ENCODE measurements at regions not wholly inside any gene's neighbourhood (a gene's known extent, or its start where the extent isn't known, plus 50 kb on each side); places are given as distances from the start of the nearest gene placed in this dataset.

- no peak for TF ChIP-seq PBX3 (CRISPR knock-in tag; IDR thresholded peaks at IDR 0.05)
Measured at GRCh38 chr11:104618954-104619353, 279.3 kb downstream of the CASP12 start (continued).

- Histone ChIP-seq H3K27ac (ENCODE audit: extremely low read depth, low read depth, low read length) (no peak overlapping the region), H3K36me3 (ENCODE audit: control insufficient read depth in 2 of 2, insufficient read depth in 1 of 2, low read length in 2 of 2) (no peaks in the 10 kb centered on the region), H3K4me1 (ENCODE audit: control insufficient read depth, insufficient read depth, low read length) (no peaks in the 10 kb centered on the region), H3K4me3 (ENCODE audit: low read depth, low read length) (no peak overlapping the region), H3K9me3 (ENCODE audit: control insufficient read depth, insufficient read depth, low read depth, low read length) (no peaks in the 10 kb centered on the region)
- no peak for TF ChIP-seq ZNF571 (tag by site-specific recombination; IDR thresholded peaks at IDR 0.05)
- TF ChIP-seq, protein P1, sequence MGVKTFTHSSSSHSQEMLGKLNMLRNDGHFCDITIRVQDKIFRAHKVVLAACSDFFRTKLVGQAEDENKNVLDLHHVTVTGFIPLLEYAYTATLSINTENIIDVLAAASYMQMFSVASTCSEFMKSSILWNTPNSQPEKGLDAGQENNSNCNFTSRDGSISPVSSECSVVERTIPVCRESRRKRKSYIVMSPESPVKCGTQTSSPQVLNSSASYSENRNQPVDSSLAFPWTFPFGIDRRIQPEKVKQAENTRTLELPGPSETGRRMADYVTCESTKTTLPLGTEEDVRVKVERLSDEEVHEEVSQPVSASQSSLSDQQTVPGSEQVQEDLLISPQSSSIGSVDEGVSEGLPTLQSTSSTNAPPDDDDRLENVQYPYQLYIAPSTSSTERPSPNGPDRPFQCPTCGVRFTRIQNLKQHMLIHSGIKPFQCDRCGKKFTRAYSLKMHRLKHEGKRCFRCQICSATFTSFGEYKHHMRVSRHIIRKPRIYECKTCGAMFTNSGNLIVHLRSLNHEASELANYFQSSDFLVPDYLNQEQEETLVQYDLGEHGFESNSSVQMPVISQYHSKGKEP (tag by site-specific recombination; IDR thresholded peaks at IDR 0.05) = no peak
- TF ChIP-seq ZNF48 (tag by site-specific recombination; IDR thresholded peaks at IDR 0.05) = no peak
- TF ChIP-seq ZNF580 (tag by site-specific recombination; IDR thresholded peaks at IDR 0.05) = no peak
- TF ChIP-seq ZBTB1 (tag by site-specific recombination; IDR thresholded peaks at IDR 0.05) = no peak
- no peak for TF ChIP-seq ZNF341 (tag by site-specific recombination; IDR thresholded peaks at IDR 0.05; ENCODE audit: low read depth)
- no peak for TF ChIP-seq ZNF354C (tag by site-specific recombination; IDR thresholded peaks at IDR 0.05; ENCODE audit: borderline replicate concordance, low read depth)
- TF ChIP-seq ZNF404 (tag by site-specific recombination; IDR thresholded peaks at IDR 0.05) = no peak
- TF ChIP-seq ZBTB26 (tag by site-specific recombination; optimal IDR thresholded peaks at IDR 0.05) = no peak
- TF ChIP-seq ZNF169 (tag by site-specific recombination; IDR thresholded peaks at IDR 0.05) = no peak
- TF ChIP-seq ZNF513 (tag by site-specific recombination; IDR thresholded peaks at IDR 0.05) = no peak
- TF ChIP-seq KLF9 (tag by site-specific recombination; IDR thresholded peaks at IDR 0.05; ENCODE audit: low read depth) = no peak
- TF ChIP-seq MEIS1 (CRISPR knock-in tag; IDR thresholded peaks at IDR 0.05; ENCODE audit: borderline replicate concordance) = no peak
- no peak for TF ChIP-seq ZNF155 (tag by site-specific recombination; IDR thresholded peaks at IDR 0.05)
- no peak for TF ChIP-seq ZNF292 (tag by site-specific recombination; IDR thresholded peaks at IDR 0.05; ENCODE audit: borderline replicate concordance, low read depth)
- no peak for TF ChIP-seq GLIS2 (tag by site-specific recombination; IDR thresholded peaks at IDR 0.05)
- no peak for TF ChIP-seq ZNF391 (tag by site-specific recombination; IDR thresholded peaks at IDR 0.05; ENCODE audit: borderline replicate concordance, low read depth)
- TF ChIP-seq PRDM1 (tag by site-specific recombination; IDR thresholded peaks at IDR 0.05) = no peak
- ChIA-PET POLR2A (no interaction called here), CTCF (no interaction called here)
Measured at GRCh38 chr11:104614961-104615360, 283.3 kb downstream of the CASP12 start.

Measured in HEK293 (cell line).